Neutrophil (primary cell): ENCODE measurements at regions not wholly inside any gene's neighbourhood (a gene's known extent, or its start where the extent isn't known, plus 50 kb on each side); places are given as distances from the start of the nearest gene placed in this dataset.

Experiments used
- H3K27ac ChIP-seq: fragments of 200-600 bp; sonication (generic); 2 replicates; pipeline ENCODE4 v1.5.1; 2016; ENCODE audit warnings: mild to moderate bottlenecking, moderate library complexity
- H3K27me3 ChIP-seq: fragments of 200-600 bp; sonication (generic); 2 replicates; pipeline ENCODE4 v1.6.0; 2016; ENCODE audit warnings: mild to moderate bottlenecking
- H3K36me3 ChIP-seq: fragments of 200-600 bp; sonication (generic); 2 replicates; pipeline ENCODE4 v1.5.1; 2017
- H3K4me1 ChIP-seq, 2 experiments: fragments of 200-600 bp in 1 of 2; sonication (generic) in 1 of 2; 1 replicate in 1 of 2; 2 replicates in 1 of 2; pipeline versions ENCODE4 v1.5.1 to v1.6.1; 2013 to 2016; ENCODE audit warnings: low read depth in 1 of 2, low read length in 1 of 2, mild to moderate bottlenecking in 1 of 2, moderate library complexity in 1 of 2; ENCODE audit not compliant: control insufficient read depth in 1 of 2, insufficient read depth in 1 of 2
- H3K4me3 ChIP-seq, 2 experiments: fragments of 200-600 bp in 1 of 2; sonication (generic) in 1 of 2; 1 replicate in 1 of 2; 2 replicates in 1 of 2; pipeline ENCODE4 v1.5.1; 2013 to 2016; ENCODE audit warnings: low read depth in 1 of 2, low read length in 1 of 2, mild to moderate bottlenecking in 1 of 2, moderate library complexity in 1 of 2
- H3K9me3 ChIP-seq: fragments of 200-600 bp; sonication (generic); 2 replicates; pipeline ENCODE4 v1.5.1; 2016
- TF ChIP-seq, protein P1 (sequence below): fragments of 200-600 bp; sonication (generic); IDR thresholded peaks from 2 replicates; pipeline ENCODE4 v1.5.1; 2016; ENCODE audit warnings: antibody characterized with exemption

DNA sequence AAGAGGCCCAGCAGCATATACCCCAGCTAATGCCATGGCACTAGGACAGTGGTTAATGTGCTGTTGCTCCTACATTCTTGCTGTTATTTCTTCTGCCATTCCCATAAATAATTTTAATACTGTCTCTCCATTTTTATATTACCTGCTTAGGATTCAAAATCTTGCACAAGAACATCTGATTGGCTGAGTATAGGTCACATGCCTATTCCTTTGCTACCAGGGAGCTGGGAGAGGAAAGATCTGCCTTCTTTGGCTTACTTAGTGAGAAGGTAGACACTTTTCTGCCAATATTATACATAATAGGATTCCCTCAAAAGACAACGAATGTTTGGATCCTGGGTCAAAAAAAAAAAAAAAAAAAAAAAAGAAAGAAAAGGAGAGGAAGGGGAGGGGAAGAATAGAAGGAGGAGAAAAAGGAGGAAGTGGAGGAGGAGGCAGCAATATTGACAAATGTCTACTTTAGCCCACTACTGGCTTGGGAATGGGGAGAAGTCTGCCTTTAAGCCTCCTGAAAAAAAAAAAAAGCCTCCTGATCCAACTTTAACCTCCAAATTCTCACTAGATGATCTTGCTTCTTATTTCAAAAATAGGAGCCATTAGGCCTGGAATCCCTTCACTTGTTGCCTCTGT, 134.5 kb upstream of the HNRNPU start:
- Histone ChIP-seq H3K9me3 (no peaks in the 10 kb centered on the region), H3K36me3 (no peaks in the 10 kb centered on the region), H3K4me3 (no peak overlapping the region), H3K27ac (no peak overlapping the region), H3K4me1 (no peaks in the 10 kb centered on the region), H3K27me3 (no peaks in the 10 kb centered on the region)
- TF ChIP-seq, protein P1, sequence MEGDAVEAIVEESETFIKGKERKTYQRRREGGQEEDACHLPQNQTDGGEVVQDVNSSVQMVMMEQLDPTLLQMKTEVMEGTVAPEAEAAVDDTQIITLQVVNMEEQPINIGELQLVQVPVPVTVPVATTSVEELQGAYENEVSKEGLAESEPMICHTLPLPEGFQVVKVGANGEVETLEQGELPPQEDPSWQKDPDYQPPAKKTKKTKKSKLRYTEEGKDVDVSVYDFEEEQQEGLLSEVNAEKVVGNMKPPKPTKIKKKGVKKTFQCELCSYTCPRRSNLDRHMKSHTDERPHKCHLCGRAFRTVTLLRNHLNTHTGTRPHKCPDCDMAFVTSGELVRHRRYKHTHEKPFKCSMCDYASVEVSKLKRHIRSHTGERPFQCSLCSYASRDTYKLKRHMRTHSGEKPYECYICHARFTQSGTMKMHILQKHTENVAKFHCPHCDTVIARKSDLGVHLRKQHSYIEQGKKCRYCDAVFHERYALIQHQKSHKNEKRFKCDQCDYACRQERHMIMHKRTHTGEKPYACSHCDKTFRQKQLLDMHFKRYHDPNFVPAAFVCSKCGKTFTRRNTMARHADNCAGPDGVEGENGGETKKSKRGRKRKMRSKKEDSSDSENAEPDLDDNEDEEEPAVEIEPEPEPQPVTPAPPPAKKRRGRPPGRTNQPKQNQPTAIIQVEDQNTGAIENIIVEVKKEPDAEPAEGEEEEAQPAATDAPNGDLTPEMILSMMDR = no peak

DNA sequence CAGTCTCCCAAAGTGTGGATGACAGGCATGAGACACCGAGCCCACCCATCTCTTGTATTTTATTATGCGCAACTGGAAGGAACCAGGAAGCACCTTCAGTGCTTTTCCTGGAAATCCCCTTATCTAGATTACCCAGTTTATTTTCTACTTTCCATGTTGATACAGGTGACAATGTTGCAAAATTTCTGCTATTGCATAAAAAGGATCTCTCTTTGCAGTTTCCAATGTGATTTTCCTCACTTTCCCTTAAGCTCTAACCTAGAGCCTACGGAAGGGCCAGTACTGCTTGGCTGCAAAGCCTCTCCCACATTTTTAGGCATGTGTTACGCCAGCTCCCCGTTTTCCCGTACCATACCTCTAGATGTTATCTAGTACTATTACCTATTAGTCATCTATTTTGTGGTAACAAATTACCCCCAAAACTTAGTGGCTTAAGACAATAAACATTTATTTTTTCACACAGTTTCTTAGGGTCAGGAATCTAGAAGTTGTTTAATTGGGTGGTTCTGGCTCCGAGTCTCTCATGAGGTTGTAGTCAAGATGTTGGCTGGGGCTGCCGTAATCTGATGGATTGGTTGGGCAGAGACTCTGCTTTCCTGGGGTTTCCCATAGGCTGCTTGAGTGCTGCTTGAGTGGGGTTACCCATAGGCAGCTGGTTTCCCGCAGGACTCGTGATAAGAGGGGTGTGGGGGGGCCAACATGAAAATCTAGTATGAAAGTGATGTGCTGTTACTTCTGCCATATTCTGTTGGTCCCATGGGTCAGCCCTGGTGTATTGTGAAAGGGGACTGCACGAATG, 131.5 kb upstream of the HNRNPU start:
- H3K27ac ChIP-seq = no peak overlapping the region
- H3K4me3 ChIP-seq = no peak overlapping the region
- no peaks in the 10 kb centered on the region for H3K36me3 ChIP-seq
- H3K27me3 ChIP-seq = no peaks in the 10 kb centered on the region
- H3K4me1 ChIP-seq = no peaks in the 10 kb centered on the region
- H3K9me3 ChIP-seq = no peaks in the 10 kb centered on the region
- TF ChIP-seq, protein P1 = no peak

DNA sequence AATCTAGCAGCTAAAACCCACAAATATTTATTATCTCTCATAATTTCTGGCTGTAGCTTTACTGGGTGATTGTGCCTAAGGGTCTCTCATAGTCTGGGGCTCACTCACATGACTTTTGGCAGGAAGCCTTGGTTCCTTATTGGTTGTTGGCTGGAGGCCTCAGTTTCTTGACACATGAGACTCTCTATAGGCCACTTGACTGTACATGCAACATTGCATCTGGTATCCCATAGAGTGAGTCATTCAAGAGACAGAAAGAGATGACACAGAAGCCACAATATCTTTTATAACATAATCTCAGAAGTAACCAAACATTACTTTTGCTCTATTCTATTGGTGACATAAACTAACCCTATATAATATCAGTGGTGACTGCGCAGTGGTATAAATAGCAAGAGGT, 128.5 kb upstream of the HNRNPU start:
- H3K27me3 ChIP-seq = no peaks in the 10 kb centered on the region
- H3K9me3 ChIP-seq = no peaks in the 10 kb centered on the region
- no peaks in the 10 kb centered on the region for H3K36me3 ChIP-seq
- TF ChIP-seq, protein P1 = no peak
- no peak overlapping the region for H3K4me3 ChIP-seq
- H3K27ac ChIP-seq = no peak overlapping the region
- no peaks in the 10 kb centered on the region for H3K4me1 ChIP-seq

- H3K36me3 ChIP-seq = no peaks in the 10 kb centered on the region
- no peaks in the 10 kb centered on the region for H3K4me1 ChIP-seq
- TF ChIP-seq, protein P1 = no peak
- H3K27me3 ChIP-seq = no peaks in the 10 kb centered on the region
- no peak overlapping the region for H3K4me3 ChIP-seq
- H3K9me3 ChIP-seq = no peaks in the 10 kb centered on the region
- no peak overlapping the region for H3K27ac ChIP-seq
Observed at GRCh38 chr1:244989813-244990212, 125.5 kb upstream of the HNRNPU start.

- no peak overlapping the region for H3K27ac ChIP-seq
- no peaks in the 10 kb centered on the region for H3K9me3 ChIP-seq
- TF ChIP-seq, protein P1 = no peak
- H3K4me3 ChIP-seq = no peak overlapping the region
- H3K4me1 ChIP-seq = no peaks in the 10 kb centered on the region
- H3K27me3 ChIP-seq = no peaks in the 10 kb centered on the region
- no peaks in the 10 kb centered on the region for H3K36me3 ChIP-seq
Observed at GRCh38 chr1:244988521-244988920, 124.2 kb upstream of the HNRNPU start.
